ENCODE measurements at regions not wholly inside any gene's neighbourhood (a gene's known extent, or its start where the extent isn't known, plus 50 kb on each side); places are given as distances from the start of the nearest gene placed in this dataset.
A peak's percentile ranks its signal among the peaks of the same experiment; 100 is the strongest.

DNA sequence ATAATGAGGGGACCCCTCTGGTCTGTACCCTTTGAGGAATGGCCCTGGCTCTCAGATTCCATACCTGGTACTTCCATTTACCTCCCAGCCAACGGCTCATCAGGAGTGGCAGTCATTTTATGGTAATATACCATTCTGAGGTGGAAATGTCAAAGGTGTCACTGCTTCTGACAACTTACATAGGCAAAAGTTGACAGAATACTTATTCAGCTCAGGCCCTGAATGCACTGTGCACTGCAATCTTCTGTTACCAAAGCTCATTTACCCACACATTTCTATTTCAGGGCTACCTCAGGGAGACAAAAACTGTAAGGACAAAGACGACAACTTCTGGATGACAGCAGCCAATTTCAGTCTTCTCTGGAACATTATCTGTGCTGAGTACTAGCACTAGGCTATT, 212.2 kb upstream of the TMEM260 start:
- no peak for DNase-seq (ENCODE audit: low spot score in 2 of 2)
- H3K4me1 ChIP-seq = no peaks in the 10 kb centered on the region
- 84 to 86% methylated on average over 2 of the region's 2 CpGs for WGBS, 2 donors
- no peak overlapping the region for H3K4me3 ChIP-seq
- no peaks in the 10 kb centered on the region for H3K27me3 ChIP-seq
- no peak for TF ChIP-seq POLR2A (IDR thresholded peaks at IDR 0.05)
- no peak for TF ChIP-seq CTCF (IDR thresholded peaks at IDR 0.05)
- TF ChIP-seq EP300 (IDR thresholded peaks at IDR 0.05) = no peak
- H3K9me3 ChIP-seq = peaks cover 0 to 15% (median 0%) of the 10 kb centered on the region in 4 donors
- no peaks in the 10 kb centered on the region for H3K36me3 ChIP-seq
- H3K27ac ChIP-seq = no peak overlapping the region

GRCh38 chr14:56371737-56372136, 207.9 kb upstream of the TMEM260 start:
- peaks cover 0 to 15% (median 0%) of the 10 kb centered on the region in 4 donors for H3K9me3 ChIP-seq
- H3K4me1 ChIP-seq = no peaks in the 10 kb centered on the region
- H3K27me3 ChIP-seq = no peaks in the 10 kb centered on the region
- no peak overlapping the region for H3K27ac ChIP-seq
- H3K36me3 ChIP-seq = no peaks in the 10 kb centered on the region
- no peak for TF ChIP-seq EP300 (IDR thresholded peaks at IDR 0.05)
- no peak for TF ChIP-seq CTCF (IDR thresholded peaks at IDR 0.05)
- TF ChIP-seq POLR2A (IDR thresholded peaks at IDR 0.05) = no peak
- H3K4me3 ChIP-seq = no peak overlapping the region
- DNase-seq (ENCODE audit: low spot score in 2 of 2) = no peak
- WGBS, 2 donors = 94% methylated on average over 3 of the region's 3 CpGs

- DNase-seq (ENCODE audit: low spot score in 2 of 2) = no peak
- 65 to 94% methylated on average over 1 of the region's 1 CpG for WGBS, 2 donors
- TF ChIP-seq CTCF (IDR thresholded peaks at IDR 0.05) (no peak), EP300 (IDR thresholded peaks at IDR 0.05) (no peak), POLR2A (IDR thresholded peaks at IDR 0.05) (no peak)
- H3K4me1 ChIP-seq = peaks cover 0 to 4% (median 0%) of the 10 kb centered on the region in 4 donors
- H3K36me3 ChIP-seq = no peaks in the 10 kb centered on the region
- no peak overlapping the region for H3K27ac ChIP-seq
- H3K9me3 ChIP-seq = peaks cover 0 to 15% (median 0%) of the 10 kb centered on the region in 4 donors
- H3K27me3 ChIP-seq = no peaks in the 10 kb centered on the region
- H3K4me3 ChIP-seq = no peak overlapping the region
These were observed 205.2 kb upstream of the TMEM260 start for GRCh38 chr14:56374421-56374820.

GRCh38 chr14:56378046-56378445, 201.6 kb upstream of the TMEM260 start:
- Histone ChIP-seq H3K4me3 (no peak overlapping the region), H3K27me3 (no peaks in the 10 kb centered on the region), H3K27ac (peak overlapping the region in 2 of 4 donors; percentile 51 to 69), H3K9me3 (peaks cover 0 to 8% (median 0%) of the 10 kb centered on the region in 4 donors), H3K4me1 (peaks cover 0 to 4% (median 0%) of the 10 kb centered on the region in 4 donors), H3K36me3 (no peaks in the 10 kb centered on the region)
- 84 to 85% methylated on average over 4 of the region's 4 CpGs for WGBS, 2 donors
- TF ChIP-seq CTCF (IDR thresholded peaks at IDR 0.05) = no peak
- TF ChIP-seq POLR2A (IDR thresholded peaks at IDR 0.05) = no peak
- no peak for TF ChIP-seq EP300 (IDR thresholded peaks at IDR 0.05)
- DNase-seq (ENCODE audit: low spot score in 2 of 2) = no peak

GRCh38 chr14:56378475-56378877, 201.1 kb upstream of the TMEM260 start:
- DNase-seq (ENCODE audit: low spot score in 2 of 2) = no peak
- Histone ChIP-seq H3K9me3 (peaks cover 0 to 12% (median under 1%) of the 10 kb centered on the region in 4 donors), H3K36me3 (no peaks in the 10 kb centered on the region), H3K4me1 (peaks cover 0 to 4% (median 0%) of the 10 kb centered on the region in 4 donors), H3K27me3 (no peaks in the 10 kb centered on the region), H3K4me3 (no peak overlapping the region), H3K27ac (peak overlapping the region in 2 of 4 donors; percentile 51 to 69)
- TF ChIP-seq CTCF (IDR thresholded peaks at IDR 0.05) (no peak), POLR2A (IDR thresholded peaks at IDR 0.05) (no peak), EP300 (IDR thresholded peaks at IDR 0.05) (peak in 1 of 2 donors; percentile 40)
- 61 to 65% methylated on average over 2 of the region's 2 CpGs for WGBS, 2 donors

Measured in tibial nerve (tissue), 4 donors.